ENCODE measurements at regions not wholly inside any gene's neighbourhood (a gene's known extent, or its start where the extent isn't known, plus 50 kb on each side); places are given as distances from the start of the nearest gene placed in this dataset.

DNA sequence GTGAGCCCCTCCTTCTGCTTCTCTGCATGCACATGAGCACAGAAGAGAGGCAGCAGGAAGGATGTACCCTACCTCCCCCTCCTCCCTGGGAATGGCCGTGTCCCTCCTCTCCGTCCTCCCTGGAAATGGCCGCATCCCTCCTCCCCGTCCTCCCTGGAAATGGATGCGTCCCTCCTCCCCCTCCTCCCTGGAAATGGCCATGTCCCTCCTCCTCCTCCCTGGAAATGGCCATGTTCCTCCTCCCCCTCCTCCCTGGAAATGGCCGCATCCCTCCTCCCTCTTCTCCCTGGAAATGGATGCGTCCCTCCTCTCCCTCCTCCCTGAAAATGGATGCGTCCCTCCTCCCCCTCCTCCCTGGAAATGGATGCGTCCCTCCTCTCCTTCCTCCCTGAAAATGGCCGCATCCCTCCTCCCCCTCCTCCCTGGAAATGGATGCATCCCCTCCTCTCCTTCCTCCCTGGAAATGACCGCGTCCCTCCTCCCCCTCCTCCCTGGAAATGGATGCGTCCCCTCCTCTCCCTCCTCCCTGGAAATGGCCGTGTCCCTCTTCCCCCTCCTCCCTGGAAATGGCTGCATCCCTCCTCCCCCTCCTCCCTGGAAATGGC is 428.6 kb downstream of the AACS start:
- Histone ChIP-seq H3K4me3 (ENCODE audit: low read length) (no peak overlapping the region), H3K27me3 (ENCODE audit: insufficient read depth, low read length) (no peaks in the 10 kb centered on the region)

DNA sequence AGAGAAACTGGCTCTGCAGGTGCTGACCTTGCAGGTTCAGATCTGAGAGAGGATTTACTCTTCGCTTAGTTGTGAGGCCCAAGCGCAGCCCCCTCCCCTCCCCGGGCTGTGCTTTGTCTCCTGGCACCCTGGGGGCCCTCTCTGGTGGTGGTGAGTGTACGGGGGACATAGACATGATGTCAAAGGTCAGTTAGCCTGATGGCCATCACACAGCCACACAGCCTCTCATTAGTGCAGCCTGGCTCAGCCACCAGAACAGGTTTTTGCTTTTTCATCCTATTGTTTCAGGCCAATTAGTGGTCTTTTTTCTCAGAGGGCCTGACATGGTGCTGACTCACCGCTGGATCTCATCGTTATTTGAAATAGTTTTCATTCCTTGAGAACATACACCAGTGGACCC is 437.9 kb downstream of the AACS start:
- Histone ChIP-seq H3K9me3 (ENCODE audit: low read length) (no peaks in the 10 kb centered on the region), H3K4me3 (ENCODE audit: low read length) (no peak overlapping the region), H2AFZ (ENCODE audit: low read depth, low read length) (no peak overlapping the region), H3K4me1 (ENCODE audit: insufficient read depth, low read length) (no peaks in the 10 kb centered on the region), H3K36me3 (ENCODE audit: insufficient read depth, low read length) (no peaks in the 10 kb centered on the region), H3K27me3 (ENCODE audit: insufficient read depth, low read length) (no peaks in the 10 kb centered on the region)

More for the DNA sequence above, 428.6 kb downstream of the AACS start:
- H2AFZ ChIP-seq (ENCODE audit: low read depth, low read length), result no peak overlapping the region
- no peaks in the 10 kb centered on the region for H3K9me3 ChIP-seq (ENCODE audit: low read length)
- H3K36me3 ChIP-seq (ENCODE audit: insufficient read depth, low read length), result no peaks in the 10 kb centered on the region
- no peaks in the 10 kb centered on the region for H3K4me1 ChIP-seq (ENCODE audit: insufficient read depth, low read length)

- no peaks in the 10 kb centered on the region for H3K4me1 ChIP-seq (ENCODE audit: insufficient read depth, low read length)
- no peak overlapping the region for H2AFZ ChIP-seq (ENCODE audit: low read depth, low read length)
- no peaks in the 10 kb centered on the region for H3K27me3 ChIP-seq (ENCODE audit: insufficient read depth, low read length)
- H3K4me3 ChIP-seq (ENCODE audit: low read length), result no peak overlapping the region
- no peaks in the 10 kb centered on the region for H3K9me3 ChIP-seq (ENCODE audit: low read length)
- no peaks in the 10 kb centered on the region for H3K36me3 ChIP-seq (ENCODE audit: insufficient read depth, low read length)
Measured at GRCh38 chr12:125509195-125509594, 444.0 kb downstream of the AACS start.

DNA sequence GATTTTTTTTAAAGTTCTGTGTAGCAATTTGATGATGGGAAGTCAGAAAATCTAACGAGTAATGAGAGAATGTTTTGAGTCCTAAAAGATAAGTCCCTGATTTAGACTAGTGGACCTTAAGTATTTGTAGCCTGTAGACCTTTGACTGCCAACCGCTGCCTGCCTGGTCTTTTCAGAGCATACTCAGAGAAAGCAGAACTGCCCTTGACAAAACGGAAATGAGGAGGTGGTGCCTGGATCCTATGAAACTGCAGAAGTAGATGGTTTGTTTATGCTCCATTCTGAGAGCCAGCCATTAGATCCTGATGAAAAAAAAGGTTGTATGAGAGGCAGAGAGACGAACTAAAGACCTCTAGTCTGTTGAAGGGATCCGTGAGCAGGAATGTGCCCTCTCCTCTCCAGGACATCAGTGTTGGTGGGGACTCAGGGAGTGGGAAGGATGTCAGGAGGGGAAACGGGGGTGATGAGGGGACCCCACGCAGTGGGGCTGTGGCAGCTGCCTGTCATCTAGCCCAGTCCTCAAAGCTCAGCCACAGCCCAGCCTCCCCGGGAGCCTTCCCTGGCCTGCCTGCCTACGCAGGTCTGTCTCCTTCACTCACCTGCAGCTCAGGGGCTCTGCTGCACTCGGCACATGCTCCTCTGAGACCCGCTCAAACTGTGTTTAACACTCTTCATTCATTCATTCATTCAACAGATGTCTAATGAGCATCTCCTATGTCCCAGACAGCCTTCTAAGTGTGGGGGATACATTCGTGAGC is 447.5 kb downstream of the AACS start:
- Histone ChIP-seq H3K4me1 (ENCODE audit: insufficient read depth, low read length) (no peaks in the 10 kb centered on the region), H3K9me3 (ENCODE audit: low read length) (no peaks in the 10 kb centered on the region), H3K4me3 (ENCODE audit: low read length) (no peak overlapping the region), H3K27me3 (ENCODE audit: insufficient read depth, low read length) (no peaks in the 10 kb centered on the region), H2AFZ (ENCODE audit: low read depth, low read length) (no peak overlapping the region), H3K36me3 (ENCODE audit: insufficient read depth, low read length) (no peaks in the 10 kb centered on the region)

DNA sequence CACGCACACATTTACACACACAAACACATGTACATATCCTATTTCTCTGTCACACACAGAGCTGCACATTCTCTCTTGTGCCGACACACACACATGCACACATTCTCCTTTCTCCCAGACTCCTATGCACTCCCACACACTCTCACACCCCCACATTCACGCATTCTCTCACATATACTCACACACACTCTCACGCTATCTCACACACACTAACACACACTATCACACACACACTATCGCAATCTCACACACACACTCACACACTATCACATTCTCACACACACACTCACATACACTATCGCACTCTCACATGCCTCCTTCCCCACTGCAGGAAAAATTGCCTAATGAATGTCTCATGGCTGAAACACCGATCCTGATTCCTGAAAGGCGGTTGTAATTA is 450.7 kb downstream of the AACS start:
- H3K27me3 ChIP-seq (ENCODE audit: insufficient read depth, low read length), result no peaks in the 10 kb centered on the region
- H3K9me3 ChIP-seq (ENCODE audit: low read length), result no peaks in the 10 kb centered on the region
- H2AFZ ChIP-seq (ENCODE audit: low read depth, low read length), result no peak overlapping the region
- H3K4me3 ChIP-seq (ENCODE audit: low read length), result no peak overlapping the region
- H3K36me3 ChIP-seq (ENCODE audit: insufficient read depth, low read length), result no peaks in the 10 kb centered on the region
- no peaks in the 10 kb centered on the region for H3K4me1 ChIP-seq (ENCODE audit: insufficient read depth, low read length)

- H2AFZ ChIP-seq (ENCODE audit: low read depth, low read length), result no peak overlapping the region
Measured at GRCh38 chr12:125518074-125518473, 452.8 kb downstream of the AACS start.

DNA sequence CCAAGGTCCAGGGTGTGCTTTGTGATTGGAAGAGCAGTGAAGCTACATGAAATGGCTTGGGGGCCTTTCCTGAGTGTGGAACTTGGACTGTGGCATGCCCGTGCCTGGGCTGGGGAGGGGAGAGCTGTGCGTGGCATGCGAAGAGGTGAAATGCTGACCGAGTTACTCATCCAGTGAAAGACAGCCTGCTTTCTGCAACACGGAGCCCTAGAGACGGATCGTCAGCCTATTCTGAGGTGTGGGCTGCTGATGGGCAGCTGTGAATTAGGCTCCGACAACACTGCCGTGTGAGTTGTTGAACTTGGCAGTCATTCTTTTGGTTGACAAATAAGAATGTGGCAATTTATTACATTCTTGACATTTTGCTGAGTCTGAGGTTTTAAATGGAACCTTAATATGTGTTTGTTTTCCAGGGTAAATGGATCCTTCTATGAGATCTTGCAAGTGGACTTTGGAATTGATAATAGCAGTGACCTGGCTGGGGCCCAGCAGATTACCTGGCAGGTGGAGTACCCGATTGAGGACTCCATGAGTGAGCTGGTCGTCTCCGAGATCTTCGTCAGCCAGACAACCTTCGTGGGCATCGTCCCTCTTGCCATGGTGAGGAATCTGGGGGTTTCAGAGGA is 453.9 kb downstream of the AACS start:
- Histone ChIP-seq H3K36me3 (ENCODE audit: insufficient read depth, low read length) (no peaks in the 10 kb centered on the region), H2AFZ (ENCODE audit: low read depth, low read length) (no peak overlapping the region), H3K9me3 (ENCODE audit: low read length) (no peaks in the 10 kb centered on the region), H3K4me3 (ENCODE audit: low read length) (no peak overlapping the region), H3K27me3 (ENCODE audit: insufficient read depth, low read length) (no peaks in the 10 kb centered on the region), H3K4me1 (ENCODE audit: insufficient read depth, low read length) (no peaks in the 10 kb centered on the region)

More at GRCh38 chr12:125518074-125518473, 452.8 kb downstream of the AACS start:
- Histone ChIP-seq H3K27me3 (ENCODE audit: insufficient read depth, low read length) (no peaks in the 10 kb centered on the region), H3K4me1 (ENCODE audit: insufficient read depth, low read length) (no peaks in the 10 kb centered on the region), H3K36me3 (ENCODE audit: insufficient read depth, low read length) (no peaks in the 10 kb centered on the region), H3K4me3 (ENCODE audit: low read length) (no peak overlapping the region), H3K9me3 (ENCODE audit: low read length) (no peaks in the 10 kb centered on the region)

DNA sequence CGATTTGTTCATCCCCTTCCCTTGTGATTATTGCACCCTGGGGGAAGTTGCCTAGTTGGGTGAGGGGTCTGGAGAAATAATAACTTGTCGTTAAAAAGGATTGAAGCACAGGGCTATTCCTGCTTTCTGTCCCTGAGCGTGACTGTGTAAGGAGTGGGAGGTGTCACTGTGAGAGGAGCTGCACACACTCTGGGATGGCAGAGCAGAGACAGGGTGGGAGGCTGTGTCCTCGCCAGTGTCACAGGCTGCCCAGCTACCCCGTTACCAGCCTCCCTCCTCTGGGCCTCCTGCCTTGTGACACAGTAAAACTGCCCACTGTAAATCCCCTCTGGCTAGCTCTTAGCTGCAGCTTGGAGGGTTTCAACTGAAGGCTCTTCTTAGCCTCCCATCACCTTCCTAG is 460.6 kb downstream of the AACS start:
- peaks cover 4% of the 10 kb centered on the region for H3K27me3 ChIP-seq (ENCODE audit: insufficient read depth, low read length)
- H3K36me3 ChIP-seq (ENCODE audit: insufficient read depth, low read length), result no peaks in the 10 kb centered on the region
- H2AFZ ChIP-seq (ENCODE audit: low read depth, low read length), result no peak overlapping the region
- H3K9me3 ChIP-seq (ENCODE audit: low read length), result no peaks in the 10 kb centered on the region
- H3K4me3 ChIP-seq (ENCODE audit: low read length), result no peak overlapping the region
- H3K4me1 ChIP-seq (ENCODE audit: insufficient read depth, low read length), result peaks cover 7% of the 10 kb centered on the region

DNA sequence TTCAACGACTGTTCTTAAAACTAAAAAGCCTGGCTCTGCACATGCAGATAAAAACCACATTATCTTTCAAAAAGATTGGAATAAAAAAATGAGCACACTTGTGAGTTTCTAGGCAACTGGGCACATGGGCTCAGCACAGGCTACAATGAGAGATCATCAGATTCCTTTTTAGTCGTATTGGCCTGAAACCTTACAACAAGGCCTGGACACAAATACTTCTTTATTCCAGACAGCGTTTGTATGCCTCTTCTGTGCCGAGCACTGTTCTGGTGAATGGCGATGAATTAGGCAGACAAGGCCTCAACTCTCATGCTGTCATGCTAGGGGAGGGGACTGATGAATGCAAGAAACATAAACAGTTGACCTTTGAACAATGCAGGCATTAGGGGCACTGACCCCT is 463.0 kb downstream of the AACS start:
- Histone ChIP-seq H3K9me3 (ENCODE audit: low read length) (no peaks in the 10 kb centered on the region), H3K36me3 (ENCODE audit: insufficient read depth, low read length) (no peaks in the 10 kb centered on the region), H3K4me3 (ENCODE audit: low read length) (no peak overlapping the region), H2AFZ (ENCODE audit: low read depth, low read length) (no peak overlapping the region), H3K27me3 (ENCODE audit: insufficient read depth, low read length) (peaks cover 11% of the 10 kb centered on the region), H3K4me1 (ENCODE audit: insufficient read depth, low read length) (peaks cover 7% of the 10 kb centered on the region)

GRCh38 chr12:125530201-125530600 is 465.0 kb downstream of the AACS start:
- Histone ChIP-seq H3K36me3 (ENCODE audit: insufficient read depth, low read length) (no peaks in the 10 kb centered on the region), H3K4me3 (ENCODE audit: low read length) (no peak overlapping the region), H3K4me1 (ENCODE audit: insufficient read depth, low read length) (peaks cover 7% of the 10 kb centered on the region), H3K27me3 (ENCODE audit: insufficient read depth, low read length) (peaks cover 12% of the 10 kb centered on the region), H3K9me3 (ENCODE audit: low read length) (no peaks in the 10 kb centered on the region), H2AFZ (ENCODE audit: low read depth, low read length) (no peak overlapping the region)

GRCh38 chr12:125530876-125531275 is 465.6 kb downstream of the AACS start:
- peaks cover 13% of the 10 kb centered on the region for H3K27me3 ChIP-seq (ENCODE audit: insufficient read depth, low read length)
- H3K4me3 ChIP-seq (ENCODE audit: low read length), result no peak overlapping the region
- H3K9me3 ChIP-seq (ENCODE audit: low read length), result no peaks in the 10 kb centered on the region
- no peaks in the 10 kb centered on the region for H3K36me3 ChIP-seq (ENCODE audit: insufficient read depth, low read length)
- H2AFZ ChIP-seq (ENCODE audit: low read depth, low read length), result no peak overlapping the region
- H3K4me1 ChIP-seq (ENCODE audit: insufficient read depth, low read length), result peaks cover 7% of the 10 kb centered on the region

GRCh38 chr12:125531574-125531973 is 466.3 kb downstream of the AACS start:
- Histone ChIP-seq H3K4me1 (ENCODE audit: insufficient read depth, low read length) (peaks cover 7% of the 10 kb centered on the region), H2AFZ (ENCODE audit: low read depth, low read length) (no peak overlapping the region), H3K27me3 (ENCODE audit: insufficient read depth, low read length) (peaks cover 13% of the 10 kb centered on the region), H3K36me3 (ENCODE audit: insufficient read depth, low read length) (no peaks in the 10 kb centered on the region), H3K9me3 (ENCODE audit: low read length) (no peaks in the 10 kb centered on the region), H3K4me3 (ENCODE audit: low read length) (no peak overlapping the region)

GRCh38 chr12:125533434-125534029 is 468.3 kb downstream of the AACS start:
- H3K9me3 ChIP-seq (ENCODE audit: low read length), result no peaks in the 10 kb centered on the region

More at GRCh38 chr12:125533434-125534029, 468.3 kb downstream of the AACS start:
- Histone ChIP-seq H3K4me3 (ENCODE audit: low read length) (no peak overlapping the region), H3K27me3 (ENCODE audit: insufficient read depth, low read length) (peaks cover 13% of the 10 kb centered on the region), H3K36me3 (ENCODE audit: insufficient read depth, low read length) (no peaks in the 10 kb centered on the region), H3K4me1 (ENCODE audit: insufficient read depth, low read length) (no peaks in the 10 kb centered on the region), H2AFZ (ENCODE audit: low read depth, low read length) (no peak overlapping the region)
